Progenitor cell of endocrine pancreas (in vitro differentiated cells): ENCODE measurements at regions not wholly inside any gene's neighbourhood (a gene's known extent, or its start where the extent isn't known, plus 50 kb on each side); places are given as distances from the start of the nearest gene placed in this dataset.
"Not testable (repeated sequence)": the region's sequence is repeated elsewhere in the genome, so short reads cannot be mapped to it uniquely, and the experiment has no call there.

Source experiments
- DNase-seq: peaks from one replicate; pipeline ENCODE4 v3.0.0; 2021; ENCODE audit warnings: low spot score; ENCODE audit not compliant: unreplicated experiment
- H3K27ac Mint-ChIP-seq: 2 replicates; pipeline ENCODE4 v1.8.0; 2021; ENCODE audit warnings: mild to moderate bottlenecking, moderate library complexity, mixed read lengths
- H3K27me3 Mint-ChIP-seq: 2 replicates; pipeline ENCODE4 v1.8.0; 2021; ENCODE audit warnings: mixed read lengths
- H3K36me3 Mint-ChIP-seq: 2 replicates; pipeline ENCODE4 v1.8.0; 2022; ENCODE audit warnings: mixed read lengths; ENCODE audit not compliant: insufficient read depth
- H3K4me1 Mint-ChIP-seq: 2 replicates; pipeline ENCODE4 v1.8.0; 2021; ENCODE audit warnings: low read depth, mixed read lengths
- H3K4me3 Mint-ChIP-seq: 2 replicates; pipeline ENCODE4 v1.8.0; 2021; ENCODE audit warnings: low read depth, mild to moderate bottlenecking, moderate library complexity, mixed read lengths
- H3K9me3 Mint-ChIP-seq: 2 replicates; pipeline ENCODE4 v1.8.0; 2021; ENCODE audit warnings: low read depth, mixed read lengths
- CTCF ChIP-seq: fragments of 200-600 bp; sonication (generic); IDR thresholded peaks from one replicate; pipeline ENCODE4 v1.5.0; 2021; ENCODE audit warnings: antibody characterized with exemption, mild to moderate bottlenecking; ENCODE audit not compliant: unreplicated experiment

- no peaks in the 10 kb centered on the region for H3K27me3 Mint-ChIP-seq
- H3K36me3 Mint-ChIP-seq: peaks cover 9% of the 10 kb centered on the region
- H3K4me1 Mint-ChIP-seq: peaks cover 16% of the 10 kb centered on the region
- peaks cover 13% of the 10 kb centered on the region for H3K9me3 Mint-ChIP-seq
- no peak for DNase-seq
- H3K4me3 Mint-ChIP-seq: no peak overlapping the region
- TF ChIP-seq CTCF: no peak
- H3K27ac Mint-ChIP-seq: no peak overlapping the region
Measured at GRCh38 chr4:186405957-186406356, 140.0 kb downstream of the F11 start.

DNA sequence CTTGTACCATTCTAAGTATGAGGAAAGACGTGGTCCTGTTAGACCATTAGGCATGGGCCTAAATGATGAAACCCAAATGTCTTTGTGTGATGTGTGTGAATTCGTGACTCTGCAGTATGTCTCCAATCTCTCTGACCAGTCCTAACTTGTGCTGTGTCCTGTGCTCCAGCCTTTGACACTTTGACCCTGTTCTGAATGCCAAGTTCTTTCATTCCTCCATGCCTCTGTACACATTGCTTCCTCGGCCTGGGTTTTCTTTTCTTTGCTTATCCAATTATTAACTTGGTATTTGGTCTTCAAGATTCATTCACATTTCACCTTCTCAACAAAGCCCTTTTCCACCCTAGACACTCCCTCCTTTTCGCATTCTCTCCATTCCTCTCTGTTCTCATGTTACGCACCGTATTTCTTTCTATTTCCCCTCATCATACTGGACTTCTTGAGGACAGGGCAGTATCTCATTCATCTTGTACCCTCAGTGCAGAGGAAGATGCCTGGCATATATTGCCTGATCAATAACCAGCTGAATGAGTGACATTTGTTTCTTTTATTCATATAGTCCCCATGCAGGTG is 138.7 kb downstream of the F11 start:
- H3K27me3 Mint-ChIP-seq: no peaks in the 10 kb centered on the region
- H3K9me3 Mint-ChIP-seq: peaks cover 13% of the 10 kb centered on the region
- peaks cover 16% of the 10 kb centered on the region for H3K4me1 Mint-ChIP-seq
- H3K36me3 Mint-ChIP-seq: peaks cover 9% of the 10 kb centered on the region
- TF ChIP-seq CTCF: no peak
- DNase-seq: no peak
- H3K4me3 Mint-ChIP-seq: peak overlapping the region; percentile 3
- peak overlapping the region; percentile 90 for H3K27ac Mint-ChIP-seq

DNA sequence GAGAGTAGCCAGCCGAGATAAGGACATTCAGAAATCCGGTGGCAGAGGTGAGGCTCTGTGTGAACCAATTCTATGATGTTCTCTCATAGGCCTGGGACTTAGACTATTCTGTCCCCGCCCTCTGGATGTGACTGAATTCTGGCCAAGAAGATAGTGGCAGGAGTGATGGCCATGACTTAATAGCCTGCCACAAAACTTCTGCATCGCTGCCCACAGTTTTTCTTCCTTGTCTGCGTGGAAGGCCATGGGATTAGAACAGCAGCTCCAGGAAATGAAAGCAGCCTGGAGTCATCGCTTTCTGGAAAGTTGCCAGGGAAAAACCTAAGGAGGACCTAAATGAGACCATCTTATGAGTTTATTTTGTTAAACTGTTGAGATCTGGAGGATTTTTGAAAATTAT is 134.7 kb downstream of the F11 start:
- TF ChIP-seq CTCF: no peak
- no peaks in the 10 kb centered on the region for H3K27me3 Mint-ChIP-seq
- H3K4me3 Mint-ChIP-seq: no peak overlapping the region
- no peak overlapping the region for H3K27ac Mint-ChIP-seq
- H3K4me1 Mint-ChIP-seq: peaks cover 14% of the 10 kb centered on the region
- H3K9me3 Mint-ChIP-seq: peaks cover 13% of the 10 kb centered on the region
- peaks cover 9% of the 10 kb centered on the region for H3K36me3 Mint-ChIP-seq
- DNase-seq: no peak

- Mint-ChIP-seq H3K9me3 (peaks cover 3% of the 10 kb centered on the region), H3K4me1 (no peaks in the 10 kb centered on the region), H3K27ac (no peak overlapping the region), H3K4me3 (no peak overlapping the region), H3K36me3 (no peaks in the 10 kb centered on the region), H3K27me3 (no peaks in the 10 kb centered on the region)
- TF ChIP-seq CTCF: no peak
- no peak for DNase-seq
Measured at GRCh38 chr4:186392017-186392416, 126.0 kb downstream of the F11 start.

DNA sequence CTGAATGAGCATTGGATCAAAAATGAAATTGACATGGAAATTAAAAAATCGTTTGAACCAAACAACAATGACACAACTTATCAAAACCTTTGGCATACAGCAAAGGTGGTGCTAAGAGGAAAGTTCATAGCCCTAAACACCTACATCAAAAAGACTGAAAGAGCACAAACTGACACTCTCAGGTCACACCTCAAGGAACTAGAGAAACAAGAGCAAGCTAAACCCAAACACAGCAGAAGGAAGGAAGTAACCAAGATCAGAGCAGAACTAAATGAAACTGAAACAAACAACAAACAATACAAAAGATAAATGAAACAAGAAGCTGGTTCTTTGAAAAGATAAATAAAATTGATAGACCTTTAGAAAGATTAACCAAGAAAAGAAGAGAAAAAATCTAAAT is 118.3 kb downstream of the F11 start:
- not testable (repeated sequence) for H3K4me1 Mint-ChIP-seq, H3K27ac Mint-ChIP-seq, H3K27me3 Mint-ChIP-seq, DNase-seq, H3K4me3 Mint-ChIP-seq, H3K36me3 Mint-ChIP-seq
- H3K9me3 Mint-ChIP-seq: peaks cover 26% of the 10 kb centered on the region

DNA sequence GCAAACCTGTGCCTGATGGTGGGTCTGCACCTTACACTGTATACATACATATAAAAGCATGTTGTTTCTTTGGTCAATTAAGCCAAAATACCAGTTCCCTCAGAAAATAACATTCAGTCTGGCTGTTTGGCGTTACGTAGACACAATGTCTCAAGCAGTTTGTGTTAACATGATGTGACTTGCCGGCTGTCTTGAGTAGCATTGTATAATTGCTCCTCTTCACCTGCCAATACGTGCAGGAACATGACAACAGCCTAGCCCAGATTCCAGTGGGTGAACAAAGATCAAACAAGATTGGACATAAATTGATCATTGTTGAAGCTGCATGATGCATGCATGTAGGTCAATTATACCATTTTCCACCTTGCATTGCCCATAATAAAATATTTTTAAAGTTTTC is 102.3 kb downstream of the F11 start:
- no peaks in the 10 kb centered on the region for H3K27me3 Mint-ChIP-seq
- DNase-seq: no peak
- H3K4me1 Mint-ChIP-seq: no peaks in the 10 kb centered on the region
- H3K4me3 Mint-ChIP-seq: no peak overlapping the region
- H3K27ac Mint-ChIP-seq: no peak overlapping the region
- H3K9me3 Mint-ChIP-seq: peaks cover 26% of the 10 kb centered on the region
- TF ChIP-seq CTCF: no peak
- H3K36me3 Mint-ChIP-seq: peaks cover 10% of the 10 kb centered on the region
